HepG2 (cell line): ENCODE measurements at regions not wholly inside any gene's neighbourhood (a gene's known extent, or its start where the extent isn't known, plus 50 kb on each side); places are given as distances from the start of the nearest gene placed in this dataset.

Experiments used
- ARNTL ChIP-seq: sonication (generic); formaldehyde crosslinking; IDR thresholded peaks from 2 replicates; pipeline ENCODE4 v1.4.0; 2020; ENCODE audit warnings: mild to moderate bottlenecking, missing genetic modification reagents
- MYNN ChIP-seq: sonication (generic); formaldehyde crosslinking; IDR thresholded peaks from 2 replicates; pipeline ENCODE4 v1.4.0; 2020; ENCODE audit warnings: mild to moderate bottlenecking, low read depth, missing genetic modification reagents
- TF ChIP-seq, protein P1 (sequence below): sonication (generic); formaldehyde crosslinking; IDR thresholded peaks from 2 replicates; pipeline ENCODE4 v1.4.0; 2020; ENCODE audit warnings: missing genetic modification reagents
- TF ChIP-seq, protein P2 (sequence below): sonication (generic); formaldehyde crosslinking; IDR thresholded peaks from 2 replicates; pipeline ENCODE4 v1.4.0; 2020; ENCODE audit warnings: missing genetic modification reagents
- TF ChIP-seq, protein P3 (sequence below): sonication (generic); formaldehyde crosslinking; IDR thresholded peaks from 2 replicates; pipeline ENCODE4 v1.4.0; 2020; ENCODE audit warnings: mild to moderate bottlenecking, missing genetic modification reagents
- TF ChIP-seq, protein P4 (sequence below): sonication (generic); formaldehyde crosslinking; IDR thresholded peaks from 2 replicates; pipeline ENCODE4 v1.4.0; 2020; ENCODE audit warnings: mild to moderate bottlenecking, missing genetic modification reagents

DNA sequence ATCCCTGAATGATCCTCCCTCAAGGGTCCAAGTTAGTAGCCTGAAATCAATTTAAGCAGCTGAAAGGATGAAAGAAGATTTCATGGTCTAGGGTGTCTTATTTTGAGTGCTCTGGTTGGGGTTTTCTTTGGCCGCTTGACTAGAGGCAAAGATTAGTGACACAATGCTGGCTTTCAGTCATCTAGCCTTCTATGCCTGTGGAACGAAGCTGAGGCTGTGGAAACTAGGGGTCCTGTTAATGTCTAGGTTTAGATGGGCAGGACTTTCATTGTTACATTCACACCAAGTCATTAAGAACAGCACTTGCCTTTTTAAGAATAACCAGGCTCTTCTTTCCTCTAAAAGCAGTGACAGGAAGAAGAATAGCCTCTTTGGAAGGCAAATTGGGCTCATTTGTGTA, 253.8 kb upstream of the E2F7 start (continued):
- TF ChIP-seq, protein P1, sequence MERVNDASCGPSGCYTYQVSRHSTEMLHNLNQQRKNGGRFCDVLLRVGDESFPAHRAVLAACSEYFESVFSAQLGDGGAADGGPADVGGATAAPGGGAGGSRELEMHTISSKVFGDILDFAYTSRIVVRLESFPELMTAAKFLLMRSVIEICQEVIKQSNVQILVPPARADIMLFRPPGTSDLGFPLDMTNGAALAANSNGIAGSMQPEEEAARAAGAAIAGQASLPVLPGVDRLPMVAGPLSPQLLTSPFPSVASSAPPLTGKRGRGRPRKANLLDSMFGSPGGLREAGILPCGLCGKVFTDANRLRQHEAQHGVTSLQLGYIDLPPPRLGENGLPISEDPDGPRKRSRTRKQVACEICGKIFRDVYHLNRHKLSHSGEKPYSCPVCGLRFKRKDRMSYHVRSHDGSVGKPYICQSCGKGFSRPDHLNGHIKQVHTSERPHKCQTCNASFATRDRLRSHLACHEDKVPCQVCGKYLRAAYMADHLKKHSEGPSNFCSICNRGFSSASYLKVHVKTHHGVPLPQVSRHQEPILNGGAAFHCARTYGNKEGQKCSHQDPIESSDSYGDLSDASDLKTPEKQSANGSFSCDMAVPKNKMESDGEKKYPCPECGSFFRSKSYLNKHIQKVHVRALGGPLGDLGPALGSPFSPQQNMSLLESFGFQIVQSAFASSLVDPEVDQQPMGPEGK, result no peak
- TF ChIP-seq, protein P2, sequence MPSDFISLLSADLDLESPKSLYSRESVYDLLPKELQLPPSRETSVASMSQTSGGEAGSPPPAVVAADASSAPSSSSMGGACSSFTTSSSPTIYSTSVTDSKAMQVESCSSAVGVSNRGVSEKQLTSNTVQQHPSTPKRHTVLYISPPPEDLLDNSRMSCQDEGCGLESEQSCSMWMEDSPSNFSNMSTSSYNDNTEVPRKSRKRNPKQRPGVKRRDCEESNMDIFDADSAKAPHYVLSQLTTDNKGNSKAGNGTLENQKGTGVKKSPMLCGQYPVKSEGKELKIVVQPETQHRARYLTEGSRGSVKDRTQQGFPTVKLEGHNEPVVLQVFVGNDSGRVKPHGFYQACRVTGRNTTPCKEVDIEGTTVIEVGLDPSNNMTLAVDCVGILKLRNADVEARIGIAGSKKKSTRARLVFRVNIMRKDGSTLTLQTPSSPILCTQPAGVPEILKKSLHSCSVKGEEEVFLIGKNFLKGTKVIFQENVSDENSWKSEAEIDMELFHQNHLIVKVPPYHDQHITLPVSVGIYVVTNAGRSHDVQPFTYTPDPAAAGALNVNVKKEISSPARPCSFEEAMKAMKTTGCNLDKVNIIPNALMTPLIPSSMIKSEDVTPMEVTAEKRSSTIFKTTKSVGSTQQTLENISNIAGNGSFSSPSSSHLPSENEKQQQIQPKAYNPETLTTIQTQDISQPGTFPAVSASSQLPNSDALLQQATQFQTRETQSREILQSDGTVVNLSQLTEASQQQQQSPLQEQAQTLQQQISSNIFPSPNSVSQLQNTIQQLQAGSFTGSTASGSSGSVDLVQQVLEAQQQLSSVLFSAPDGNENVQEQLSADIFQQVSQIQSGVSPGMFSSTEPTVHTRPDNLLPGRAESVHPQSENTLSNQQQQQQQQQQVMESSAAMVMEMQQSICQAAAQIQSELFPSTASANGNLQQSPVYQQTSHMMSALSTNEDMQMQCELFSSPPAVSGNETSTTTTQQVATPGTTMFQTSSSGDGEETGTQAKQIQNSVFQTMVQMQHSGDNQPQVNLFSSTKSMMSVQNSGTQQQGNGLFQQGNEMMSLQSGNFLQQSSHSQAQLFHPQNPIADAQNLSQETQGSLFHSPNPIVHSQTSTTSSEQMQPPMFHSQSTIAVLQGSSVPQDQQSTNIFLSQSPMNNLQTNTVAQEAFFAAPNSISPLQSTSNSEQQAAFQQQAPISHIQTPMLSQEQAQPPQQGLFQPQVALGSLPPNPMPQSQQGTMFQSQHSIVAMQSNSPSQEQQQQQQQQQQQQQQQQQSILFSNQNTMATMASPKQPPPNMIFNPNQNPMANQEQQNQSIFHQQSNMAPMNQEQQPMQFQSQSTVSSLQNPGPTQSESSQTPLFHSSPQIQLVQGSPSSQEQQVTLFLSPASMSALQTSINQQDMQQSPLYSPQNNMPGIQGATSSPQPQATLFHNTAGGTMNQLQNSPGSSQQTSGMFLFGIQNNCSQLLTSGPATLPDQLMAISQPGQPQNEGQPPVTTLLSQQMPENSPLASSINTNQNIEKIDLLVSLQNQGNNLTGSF (CRISPR knock-in tag), result no peak
- TF ChIP-seq, protein P3, sequence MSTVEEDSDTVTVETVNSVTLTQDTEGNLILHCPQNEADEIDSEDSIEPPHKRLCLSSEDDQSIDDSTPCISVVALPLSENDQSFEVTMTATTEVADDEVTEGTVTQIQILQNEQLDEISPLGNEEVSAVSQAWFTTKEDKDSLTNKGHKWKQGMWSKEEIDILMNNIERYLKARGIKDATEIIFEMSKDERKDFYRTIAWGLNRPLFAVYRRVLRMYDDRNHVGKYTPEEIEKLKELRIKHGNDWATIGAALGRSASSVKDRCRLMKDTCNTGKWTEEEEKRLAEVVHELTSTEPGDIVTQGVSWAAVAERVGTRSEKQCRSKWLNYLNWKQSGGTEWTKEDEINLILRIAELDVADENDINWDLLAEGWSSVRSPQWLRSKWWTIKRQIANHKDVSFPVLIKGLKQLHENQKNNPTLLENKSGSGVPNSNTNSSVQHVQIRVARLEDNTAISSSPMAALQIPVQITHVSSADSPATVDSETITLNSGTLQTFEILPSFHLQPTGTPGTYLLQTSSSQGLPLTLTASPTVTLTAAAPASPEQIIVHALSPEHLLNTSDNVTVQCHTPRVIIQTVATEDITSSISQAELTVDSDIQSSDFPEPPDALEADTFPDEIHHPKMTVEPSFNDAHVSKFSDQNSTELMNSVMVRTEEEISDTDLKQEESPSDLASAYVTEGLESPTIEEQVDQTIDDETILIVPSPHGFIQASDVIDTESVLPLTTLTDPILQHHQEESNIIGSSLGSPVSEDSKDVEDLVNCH (CRISPR knock-in tag), result no peak
- TF ChIP-seq MYNN (no peak), ARNTL (CRISPR knock-in tag) (no peak)
- TF ChIP-seq, protein P4, sequence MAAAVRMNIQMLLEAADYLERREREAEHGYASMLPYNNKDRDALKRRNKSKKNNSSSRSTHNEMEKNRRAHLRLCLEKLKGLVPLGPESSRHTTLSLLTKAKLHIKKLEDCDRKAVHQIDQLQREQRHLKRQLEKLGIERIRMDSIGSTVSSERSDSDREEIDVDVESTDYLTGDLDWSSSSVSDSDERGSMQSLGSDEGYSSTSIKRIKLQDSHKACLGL (CRISPR knock-in tag), result no peak
- TF ChIP-seq, all 625 proteins: peak for 0
